Activated naive CD8-positive, alpha-beta T cell (primary cell): ENCODE measurements at regions not wholly inside any gene's neighbourhood (a gene's known extent, or its start where the extent isn't known, plus 50 kb on each side); places are given as distances from the start of the nearest gene placed in this dataset.
"Not testable (repeated sequence)": the region's sequence is repeated elsewhere in the genome, so short reads cannot be mapped to it uniquely, and the experiment has no call there.

ENCODE experiments used
- H3K27ac Mint-ChIP-seq: one replicate; pipeline ENCODE4 v1.8.0; 2021; ENCODE audit warnings: mixed read lengths
- H3K27me3 Mint-ChIP-seq: one replicate; pipeline ENCODE4 v1.8.0; 2021; ENCODE audit warnings: mixed read lengths
- H3K36me3 Mint-ChIP-seq: one replicate; pipeline ENCODE4 v1.8.0; 2021; ENCODE audit warnings: mixed read lengths
- H3K4me1 Mint-ChIP-seq: one replicate; pipeline ENCODE4 v1.8.0; 2021; ENCODE audit warnings: low read depth, mixed read lengths
- H3K4me3 Mint-ChIP-seq: one replicate; pipeline ENCODE4 v1.8.0; 2021; ENCODE audit warnings: mild to moderate bottlenecking, mixed read lengths
- H3K9me3 Mint-ChIP-seq: one replicate; pipeline ENCODE4 v1.8.0; 2021; ENCODE audit warnings: low read depth, mixed read lengths

DNA sequence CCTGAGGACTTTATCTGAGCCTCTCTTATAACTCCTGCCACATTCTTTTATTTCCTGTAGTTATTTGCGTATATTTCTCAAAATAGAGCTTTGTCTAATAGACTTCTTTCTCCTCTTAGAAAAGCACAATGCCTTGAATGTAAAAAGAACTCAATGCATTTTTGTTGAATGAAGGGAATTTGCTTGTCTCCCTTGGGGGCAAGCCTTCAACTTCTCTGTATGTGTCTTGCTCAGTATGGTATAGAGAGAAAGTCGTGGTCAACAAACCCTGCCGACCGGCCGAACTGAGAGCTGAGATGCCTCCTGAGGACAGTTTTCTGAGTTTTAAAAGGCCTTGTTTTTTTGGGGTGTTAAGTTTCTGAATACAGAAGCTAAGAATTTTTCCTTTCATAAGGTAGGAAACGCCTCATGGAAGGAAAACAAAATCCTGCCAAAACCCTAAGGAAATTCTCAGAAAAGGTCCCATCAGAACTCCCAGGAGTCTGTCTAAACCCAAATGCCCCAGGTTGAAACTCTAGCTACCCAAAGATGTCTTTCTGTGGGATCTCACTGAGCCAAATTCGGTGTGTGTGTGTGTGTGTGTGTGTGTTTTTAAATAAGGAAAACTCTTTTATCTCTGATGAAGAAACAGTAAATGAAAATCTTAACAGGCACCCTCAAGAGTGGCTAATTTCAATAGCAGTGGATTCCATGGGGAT lies 136.6 kb downstream of the C12orf75 start:
- Mint-ChIP-seq H3K27ac (no peak overlapping the region), H3K36me3 (no peaks in the 10 kb centered on the region)

DNA sequence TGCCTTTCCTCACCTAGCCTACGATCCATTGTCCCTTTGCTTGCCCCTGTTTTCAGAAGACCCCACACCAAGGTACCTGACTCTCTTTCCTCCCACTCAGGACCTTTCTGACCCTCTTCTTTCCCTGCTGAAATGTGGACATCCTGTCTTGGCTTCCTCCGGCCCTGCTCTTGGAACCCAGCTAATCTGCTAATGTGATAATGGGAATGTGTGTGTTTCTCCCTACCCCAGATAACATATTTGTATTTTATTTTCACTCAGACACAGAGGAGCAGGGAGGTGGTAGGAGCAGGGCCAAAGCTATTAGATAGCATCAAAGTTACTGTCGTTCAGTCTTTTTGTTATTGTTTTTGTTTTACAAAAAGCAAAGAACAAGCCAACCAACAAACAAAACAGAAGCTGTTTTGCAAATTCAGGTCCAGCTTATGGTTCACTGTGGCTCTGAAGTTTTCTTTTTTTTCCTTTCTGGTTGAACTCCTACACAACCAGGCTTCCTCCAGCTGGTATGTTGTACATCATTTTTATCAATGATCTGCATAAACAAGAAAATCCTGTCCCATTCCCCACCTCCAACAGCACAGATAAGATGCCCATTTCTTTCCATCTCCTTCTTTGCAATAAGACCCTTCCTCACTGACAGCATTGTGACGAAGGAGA lies 137.3 kb downstream of the C12orf75 start:
- no peaks in the 10 kb centered on the region for H3K9me3 Mint-ChIP-seq
- peaks cover under 1% of the 10 kb centered on the region for H3K27me3 Mint-ChIP-seq
- H3K36me3 Mint-ChIP-seq: no peaks in the 10 kb centered on the region
- H3K27ac Mint-ChIP-seq: no peak overlapping the region
- H3K4me3 Mint-ChIP-seq: no peak overlapping the region
- no peaks in the 10 kb centered on the region for H3K4me1 Mint-ChIP-seq

More for the DNA sequence above, 136.6 kb downstream of the C12orf75 start:
- Mint-ChIP-seq H3K4me1 (no peaks in the 10 kb centered on the region), H3K4me3 (no peak overlapping the region), H3K27me3 (no peaks in the 10 kb centered on the region), H3K9me3 (no peaks in the 10 kb centered on the region)

DNA sequence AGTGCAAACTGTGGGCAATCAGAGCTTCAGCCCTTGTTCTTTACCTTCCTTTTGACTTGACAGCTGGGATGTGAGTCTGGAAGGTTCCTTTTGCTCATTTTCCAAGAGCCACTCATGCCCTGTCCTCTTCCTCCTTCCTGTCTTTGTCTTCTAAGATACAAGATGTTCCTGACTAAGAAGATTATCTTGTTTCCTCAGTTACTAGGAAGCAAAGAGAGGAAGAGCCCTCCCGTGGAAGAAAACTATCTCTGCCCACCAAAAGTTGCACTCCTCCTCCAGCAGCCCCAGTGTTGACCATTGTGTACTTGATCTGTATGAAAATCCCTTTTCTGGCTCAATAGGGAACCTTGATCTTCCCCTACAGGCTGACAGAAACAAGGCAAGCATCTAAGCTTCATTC lies 138.0 kb downstream of the C12orf75 start:
- no peaks in the 10 kb centered on the region for H3K36me3 Mint-ChIP-seq
- H3K27ac Mint-ChIP-seq: no peak overlapping the region
- H3K4me3 Mint-ChIP-seq: no peak overlapping the region
- H3K27me3 Mint-ChIP-seq: peaks cover 3% of the 10 kb centered on the region
- no peaks in the 10 kb centered on the region for H3K4me1 Mint-ChIP-seq
- no peaks in the 10 kb centered on the region for H3K9me3 Mint-ChIP-seq

DNA sequence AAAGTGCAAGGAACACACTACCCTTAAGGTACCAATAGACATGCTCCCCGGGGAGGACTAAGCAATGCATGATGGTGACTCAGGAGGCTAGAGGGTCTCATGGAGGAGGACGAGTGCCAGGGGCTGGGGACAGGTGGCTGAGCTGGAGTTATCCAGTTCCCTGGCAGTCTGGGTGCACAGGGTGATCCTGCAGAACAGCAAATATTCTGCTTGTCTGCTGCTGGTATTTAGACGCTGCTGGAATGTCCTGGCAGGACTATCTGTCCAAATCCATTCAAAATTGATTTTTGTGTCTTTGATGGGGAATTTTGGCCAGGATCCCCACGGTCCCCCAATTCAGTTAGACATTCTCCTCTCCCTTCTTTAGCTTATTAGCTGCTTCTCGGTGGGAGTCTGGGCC lies 138.7 kb downstream of the C12orf75 start:
- Mint-ChIP-seq H3K4me3 (no peak overlapping the region), H3K36me3 (no peaks in the 10 kb centered on the region), H3K27ac (no peak overlapping the region), H3K4me1 (no peaks in the 10 kb centered on the region), H3K9me3 (no peaks in the 10 kb centered on the region), H3K27me3 (peaks cover 7% of the 10 kb centered on the region)

DNA sequence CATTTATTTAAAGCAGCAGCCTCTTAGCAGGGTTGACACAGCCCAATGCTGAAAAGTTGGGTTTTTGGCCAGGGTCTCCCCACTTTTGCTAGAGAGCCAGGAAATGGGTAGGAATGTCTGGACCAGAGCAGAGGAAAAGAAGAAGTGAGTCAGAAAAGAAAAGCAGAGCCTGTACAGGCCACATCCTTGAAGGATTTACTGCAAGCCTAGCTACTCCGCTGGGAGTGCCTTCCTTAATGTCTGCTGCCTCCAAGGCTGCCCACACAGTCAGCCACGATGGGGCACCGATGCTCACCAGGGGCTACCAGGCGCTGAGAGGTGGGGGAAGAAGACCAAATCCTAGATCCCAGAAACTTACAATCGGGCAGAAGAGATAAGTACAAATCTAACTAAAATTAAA lies 139.2 kb downstream of the C12orf75 start:
- Mint-ChIP-seq H3K27me3 (peaks cover 11% of the 10 kb centered on the region), H3K9me3 (no peaks in the 10 kb centered on the region), H3K27ac (no peak overlapping the region), H3K36me3 (no peaks in the 10 kb centered on the region), H3K4me3 (no peak overlapping the region), H3K4me1 (no peaks in the 10 kb centered on the region)

DNA sequence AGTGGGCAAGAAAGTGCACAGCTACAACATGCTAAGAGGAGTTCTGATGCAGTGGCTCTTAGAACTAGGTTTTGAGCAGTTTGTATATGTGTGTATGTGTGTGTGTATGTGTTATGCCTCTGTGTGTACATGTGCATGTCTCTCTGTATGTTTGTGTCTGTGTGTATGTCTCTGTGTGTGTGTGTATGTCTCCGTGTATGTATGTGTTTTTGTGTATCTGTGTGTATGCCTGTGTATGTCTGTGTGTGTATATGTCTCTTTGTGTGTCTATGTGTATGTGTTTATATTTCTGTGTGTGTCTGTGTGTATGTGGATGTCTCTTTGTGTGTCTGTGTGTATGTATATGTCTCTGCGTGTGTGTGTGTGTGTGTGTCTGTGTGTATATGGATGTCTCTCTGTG lies 139.6 kb downstream of the C12orf75 start:
- Mint-ChIP-seq H3K4me1 (no peaks in the 10 kb centered on the region), H3K27ac (no peak overlapping the region), H3K4me3 (no peak overlapping the region), H3K36me3 (no peaks in the 10 kb centered on the region), H3K27me3 (peaks cover 11% of the 10 kb centered on the region), H3K9me3 (no peaks in the 10 kb centered on the region)

DNA sequence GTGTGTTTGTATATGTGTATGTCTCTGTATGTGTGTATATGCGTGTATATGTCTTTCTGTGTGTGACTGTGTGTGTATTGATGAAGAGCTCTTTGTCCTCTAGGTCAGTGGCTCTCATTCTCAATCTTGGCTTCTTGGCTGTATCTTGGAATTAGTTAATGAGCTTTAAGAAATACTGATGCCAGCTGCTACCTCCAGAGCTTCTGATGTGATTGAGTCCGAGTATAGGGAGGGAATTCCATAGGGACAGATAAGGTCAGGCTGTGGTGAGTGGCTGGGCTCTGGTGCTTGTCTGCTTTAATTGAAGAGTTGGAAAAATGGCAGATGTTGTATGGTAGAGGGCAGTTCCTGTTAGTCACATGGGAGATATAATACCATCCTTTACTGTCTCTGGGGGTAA lies 140.1 kb downstream of the C12orf75 start:
- H3K36me3 Mint-ChIP-seq: no peaks in the 10 kb centered on the region
- H3K9me3 Mint-ChIP-seq: no peaks in the 10 kb centered on the region
- H3K4me1 Mint-ChIP-seq: no peaks in the 10 kb centered on the region
- H3K4me3 Mint-ChIP-seq: no peak overlapping the region
- no peak overlapping the region for H3K27ac Mint-ChIP-seq
- H3K27me3 Mint-ChIP-seq: peaks cover 11% of the 10 kb centered on the region

DNA sequence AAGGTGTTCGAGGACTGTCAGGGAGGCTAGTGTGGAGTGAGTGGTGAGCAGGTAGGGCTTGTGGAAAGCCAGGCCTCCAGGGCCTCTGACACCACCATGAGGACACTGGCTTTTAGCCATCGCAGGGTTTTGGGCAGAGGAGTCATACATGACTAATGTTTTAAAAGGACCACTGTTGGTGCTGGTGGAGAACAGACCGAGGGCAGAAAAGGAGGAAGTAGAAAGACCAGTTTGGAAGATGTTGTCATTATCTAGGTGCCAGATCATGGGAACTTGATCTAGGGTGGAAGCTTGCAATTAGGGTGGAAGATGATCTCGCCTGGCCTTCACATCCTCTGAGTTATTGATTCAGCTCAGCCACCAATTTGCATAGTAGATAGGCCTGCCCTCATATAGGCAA lies 144.2 kb downstream of the C12orf75 start:
- no peaks in the 10 kb centered on the region for H3K36me3 Mint-ChIP-seq
- no peaks in the 10 kb centered on the region for H3K4me1 Mint-ChIP-seq
- no peak overlapping the region for H3K27ac Mint-ChIP-seq
- no peak overlapping the region for H3K4me3 Mint-ChIP-seq
- no peaks in the 10 kb centered on the region for H3K9me3 Mint-ChIP-seq
- H3K27me3 Mint-ChIP-seq: peaks cover 15% of the 10 kb centered on the region

DNA sequence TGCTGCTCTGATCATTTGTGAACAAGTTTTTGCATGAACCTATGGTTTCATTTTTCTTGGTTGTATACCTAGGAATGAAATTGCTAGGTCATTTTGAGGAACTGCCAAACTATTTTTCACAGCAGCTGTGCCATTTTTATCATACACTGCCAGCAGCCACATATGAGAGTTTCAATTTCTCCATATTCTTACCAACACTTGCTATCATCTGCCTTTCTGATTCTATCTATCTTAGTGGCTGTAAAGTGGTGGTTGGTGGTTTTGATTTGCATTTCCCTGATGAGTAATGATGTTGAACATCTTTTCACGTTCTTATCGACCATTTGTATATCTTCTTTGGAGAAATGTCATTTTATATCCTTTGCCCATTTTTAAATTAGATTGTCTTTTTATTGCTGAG lies 146.1 kb downstream of the C12orf75 start:
- Mint-ChIP-seq H3K36me3 (no peaks in the 10 kb centered on the region), H3K27me3 (peaks cover 15% of the 10 kb centered on the region), H3K4me3 (no peak overlapping the region), H3K4me1 (no peaks in the 10 kb centered on the region), H3K27ac (no peak overlapping the region), H3K9me3 (no peaks in the 10 kb centered on the region)

DNA sequence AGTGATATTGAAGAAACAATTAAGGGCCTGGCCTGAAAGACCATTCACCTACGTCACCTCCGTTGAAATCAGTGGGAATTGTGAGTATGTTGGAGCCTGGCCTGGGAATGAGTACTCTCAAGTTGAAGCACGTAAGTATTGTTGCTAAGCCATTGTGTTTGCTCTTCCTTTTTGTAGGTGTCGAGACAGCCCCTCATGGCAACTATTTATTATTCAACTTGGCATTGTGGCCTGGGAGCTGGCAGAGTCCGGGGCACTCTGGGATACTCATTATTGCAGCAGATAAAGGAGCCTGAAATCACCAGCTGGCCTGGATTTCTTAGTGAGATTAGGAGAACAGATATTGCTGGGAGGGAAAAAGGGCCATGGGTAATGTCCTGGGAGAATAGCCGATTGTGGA lies 147.4 kb downstream of the C12orf75 start:
- Mint-ChIP-seq H3K9me3 (no peaks in the 10 kb centered on the region), H3K4me3 (no peak overlapping the region), H3K27ac (no peak overlapping the region), H3K27me3 (peaks cover 14% of the 10 kb centered on the region), H3K4me1 (no peaks in the 10 kb centered on the region), H3K36me3 (no peaks in the 10 kb centered on the region)

DNA sequence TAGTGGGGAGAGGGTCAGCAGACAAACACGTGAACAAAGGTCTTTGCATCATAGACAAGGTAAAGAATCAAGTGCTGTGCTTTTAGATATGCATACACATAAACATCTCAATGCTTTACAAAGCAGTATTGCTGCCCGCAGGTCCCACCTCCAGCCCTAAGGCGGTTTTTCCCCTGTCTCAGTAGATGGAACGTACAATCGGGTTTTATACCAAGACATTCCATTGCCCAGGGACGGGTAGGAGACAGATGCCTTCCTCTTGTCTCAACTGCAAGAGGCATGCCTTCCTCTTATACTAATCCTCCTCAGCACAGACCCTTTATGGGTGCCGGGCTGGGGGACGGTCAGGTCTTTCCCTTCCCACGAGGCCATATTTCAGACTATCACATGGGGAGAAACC lies 148.3 kb downstream of the C12orf75 start:
- peaks cover 11% of the 10 kb centered on the region for H3K27me3 Mint-ChIP-seq
- not testable (repeated sequence) for H3K9me3 Mint-ChIP-seq, H3K27ac Mint-ChIP-seq, H3K4me1 Mint-ChIP-seq, H3K4me3 Mint-ChIP-seq, H3K36me3 Mint-ChIP-seq

DNA sequence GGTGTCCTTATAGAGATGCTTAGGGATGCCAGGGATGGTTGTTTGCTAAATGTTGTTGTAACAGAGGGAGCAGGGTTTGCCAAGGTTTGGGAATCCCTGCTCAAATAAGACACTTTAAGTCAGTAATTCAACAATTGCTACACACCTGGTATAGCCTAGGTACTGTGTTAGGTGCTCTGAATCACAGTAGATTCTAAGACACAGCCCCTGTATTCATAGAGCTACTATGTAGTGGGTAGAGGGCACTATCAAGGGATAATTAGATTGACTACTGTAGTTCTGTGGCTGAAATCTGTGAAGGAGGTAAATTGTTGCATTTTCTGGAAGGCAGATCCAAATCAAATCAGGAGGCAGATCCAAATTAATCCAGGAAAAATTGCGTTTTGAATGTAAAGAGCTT lies 149.2 kb downstream of the C12orf75 start:
- Mint-ChIP-seq H3K27ac (no peak overlapping the region), H3K4me1 (no peaks in the 10 kb centered on the region), H3K9me3 (no peaks in the 10 kb centered on the region), H3K36me3 (no peaks in the 10 kb centered on the region), H3K4me3 (no peak overlapping the region), H3K27me3 (peaks cover 4% of the 10 kb centered on the region)

DNA sequence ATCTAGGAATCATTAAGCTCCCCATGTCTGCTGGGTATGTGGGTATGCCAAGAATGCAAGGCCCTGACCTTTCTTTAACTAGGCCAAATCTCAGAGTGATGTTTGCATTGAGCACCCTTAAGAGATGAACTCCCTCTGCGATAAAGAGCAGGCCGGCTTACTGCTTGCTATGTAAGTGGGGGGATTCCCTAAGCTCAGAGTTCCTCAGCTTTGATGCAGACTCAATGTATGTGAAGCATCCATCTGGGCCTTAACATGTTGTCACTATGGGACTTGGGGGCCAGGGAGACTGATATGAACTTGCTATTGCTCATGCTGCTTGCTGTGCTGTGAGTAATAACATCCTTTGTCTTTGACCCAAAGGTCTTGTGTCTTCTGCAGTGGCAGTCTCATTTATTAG lies 149.7 kb downstream of the C12orf75 start:
- no peak overlapping the region for H3K27ac Mint-ChIP-seq
- no peaks in the 10 kb centered on the region for H3K36me3 Mint-ChIP-seq
- no peaks in the 10 kb centered on the region for H3K4me1 Mint-ChIP-seq
- no peaks in the 10 kb centered on the region for H3K9me3 Mint-ChIP-seq
- peaks cover 4% of the 10 kb centered on the region for H3K27me3 Mint-ChIP-seq
- H3K4me3 Mint-ChIP-seq: no peak overlapping the region

DNA sequence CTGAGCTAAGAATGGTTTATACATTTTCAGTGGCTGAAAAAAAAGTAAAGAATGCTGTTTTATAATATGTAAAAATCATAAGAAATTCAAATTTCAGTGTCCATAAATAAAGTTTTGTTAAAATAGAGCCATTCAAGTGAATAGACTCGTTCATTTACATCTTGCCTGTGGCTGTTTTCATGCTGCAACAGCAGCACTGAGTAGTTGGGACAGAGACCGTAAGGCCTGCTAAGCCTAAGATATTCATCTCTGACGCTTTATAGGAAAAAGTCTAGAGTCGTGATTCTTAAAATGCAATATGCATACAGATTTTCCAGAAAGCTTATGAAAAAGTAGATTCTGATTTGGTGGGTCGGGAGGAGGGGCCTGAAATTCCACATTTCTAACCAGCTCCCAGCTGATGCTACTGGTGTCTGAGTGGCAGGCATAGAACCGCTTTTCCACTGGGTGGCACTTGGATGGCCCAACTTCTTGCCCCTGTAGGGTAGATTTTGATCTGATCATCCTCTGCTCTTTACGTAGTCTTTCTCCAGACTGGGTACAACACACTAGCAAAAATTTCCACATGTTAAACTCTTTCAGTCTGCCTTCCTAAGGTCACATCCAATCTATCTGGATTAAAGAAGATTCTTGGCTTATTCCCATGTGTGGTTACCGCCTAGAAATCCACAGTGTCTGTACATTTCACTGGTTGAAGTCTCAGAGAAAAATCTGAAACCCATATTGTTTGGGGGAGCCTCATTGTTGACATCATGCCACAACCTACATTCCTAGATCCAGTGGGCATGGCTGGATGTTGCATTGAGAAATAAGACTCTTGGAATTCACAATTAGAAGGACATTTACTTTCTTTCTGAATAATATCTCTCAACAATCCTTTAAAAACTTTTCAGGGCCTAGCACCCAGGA lies 151.2 kb downstream of the C12orf75 start:
- Mint-ChIP-seq H3K36me3 (no peaks in the 10 kb centered on the region), H3K4me1 (no peaks in the 10 kb centered on the region), H3K4me3 (no peak overlapping the region), H3K27me3 (peaks cover 2% of the 10 kb centered on the region), H3K27ac (no peak overlapping the region), H3K9me3 (no peaks in the 10 kb centered on the region)

DNA sequence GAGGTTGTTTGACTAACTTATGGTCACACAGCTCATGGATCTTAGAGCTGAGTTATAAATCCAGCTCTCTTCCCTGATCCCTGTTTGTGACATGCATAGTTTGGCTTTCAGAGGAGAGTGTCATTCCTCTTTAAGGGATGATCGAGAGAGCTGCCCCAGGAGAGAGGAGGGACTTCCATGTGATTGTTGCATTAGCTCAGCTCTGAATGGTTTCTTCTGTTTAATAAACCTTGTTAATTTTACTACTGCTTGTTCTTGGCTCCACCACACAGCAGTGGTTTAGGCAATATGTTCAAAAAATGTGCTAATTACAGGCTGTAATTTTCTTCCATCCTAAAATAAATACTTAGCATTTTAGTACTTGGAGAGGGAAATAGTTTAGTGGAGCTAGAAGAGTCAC lies 152.5 kb downstream of the C12orf75 start:
- Mint-ChIP-seq H3K4me1 (no peaks in the 10 kb centered on the region), H3K9me3 (no peaks in the 10 kb centered on the region), H3K36me3 (no peaks in the 10 kb centered on the region), H3K4me3 (no peak overlapping the region), H3K27me3 (peaks cover under 1% of the 10 kb centered on the region), H3K27ac (no peak overlapping the region)
